ENCODE measurements at regions not wholly inside any gene's neighbourhood (a gene's known extent, or its start where the extent isn't known, plus 50 kb on each side); places are given as distances from the start of the nearest gene placed in this dataset.

DNA sequence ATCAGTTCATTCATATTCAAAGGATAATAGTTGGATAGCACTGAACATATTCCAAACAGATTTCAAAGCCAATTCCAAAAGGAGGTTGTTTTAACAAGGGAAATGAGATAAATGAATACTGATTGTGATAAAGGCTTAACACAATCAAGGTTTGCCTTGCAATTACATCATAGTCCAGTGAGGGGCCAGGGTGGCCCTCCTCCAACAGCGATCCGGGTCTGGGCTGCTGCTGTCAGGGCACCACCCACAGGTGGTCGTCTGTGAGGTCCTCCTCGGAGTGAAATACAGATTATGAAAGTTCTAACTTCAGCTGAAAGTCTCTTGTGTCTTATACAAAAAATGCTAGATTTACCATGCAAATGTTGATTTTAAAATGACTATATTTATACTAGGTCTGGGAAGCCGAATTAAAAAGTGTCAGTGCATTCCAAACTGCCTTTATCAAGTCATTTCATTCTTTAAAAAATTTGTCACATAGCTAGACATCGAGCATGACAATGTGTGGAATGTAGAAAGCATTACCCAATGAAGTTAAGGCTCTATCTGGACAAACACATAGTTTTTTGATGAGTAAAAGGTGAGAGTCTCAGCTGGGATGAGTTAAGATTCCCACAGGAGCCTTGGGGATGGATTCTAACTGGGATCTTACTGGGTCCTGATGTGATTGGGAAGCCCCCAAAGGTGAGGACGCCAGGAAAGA lies 65.9 kb upstream of the SLC22A23 start:
- CTCF ChIA-PET = no interaction called here
- TF ChIP-seq, protein P1, sequence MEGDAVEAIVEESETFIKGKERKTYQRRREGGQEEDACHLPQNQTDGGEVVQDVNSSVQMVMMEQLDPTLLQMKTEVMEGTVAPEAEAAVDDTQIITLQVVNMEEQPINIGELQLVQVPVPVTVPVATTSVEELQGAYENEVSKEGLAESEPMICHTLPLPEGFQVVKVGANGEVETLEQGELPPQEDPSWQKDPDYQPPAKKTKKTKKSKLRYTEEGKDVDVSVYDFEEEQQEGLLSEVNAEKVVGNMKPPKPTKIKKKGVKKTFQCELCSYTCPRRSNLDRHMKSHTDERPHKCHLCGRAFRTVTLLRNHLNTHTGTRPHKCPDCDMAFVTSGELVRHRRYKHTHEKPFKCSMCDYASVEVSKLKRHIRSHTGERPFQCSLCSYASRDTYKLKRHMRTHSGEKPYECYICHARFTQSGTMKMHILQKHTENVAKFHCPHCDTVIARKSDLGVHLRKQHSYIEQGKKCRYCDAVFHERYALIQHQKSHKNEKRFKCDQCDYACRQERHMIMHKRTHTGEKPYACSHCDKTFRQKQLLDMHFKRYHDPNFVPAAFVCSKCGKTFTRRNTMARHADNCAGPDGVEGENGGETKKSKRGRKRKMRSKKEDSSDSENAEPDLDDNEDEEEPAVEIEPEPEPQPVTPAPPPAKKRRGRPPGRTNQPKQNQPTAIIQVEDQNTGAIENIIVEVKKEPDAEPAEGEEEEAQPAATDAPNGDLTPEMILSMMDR (conservative IDR thresholded peaks at IDR 0.05; ENCODE audit: low read depth) = no peak
- H3K27ac ChIP-seq = peak overlapping the region; percentile 73
- DNase-seq (ENCODE audit: low spot score) = peak; percentile 64
- POLR2A ChIA-PET (ENCODE audit: low non-redundant PET) = no interaction called here

GRCh38 chr6:3520281-3521230 lies 63.7 kb upstream of the SLC22A23 start:
- TF ChIP-seq, protein P1 (conservative IDR thresholded peaks at IDR 0.05; ENCODE audit: low read depth) = no peak
- ChIA-PET POLR2A (ENCODE audit: low non-redundant PET) (no interaction called here), CTCF (interaction anchor here (0.6 kb wide), 1 partner anchor 65 kb away, joined by 4 read pairs; no protein-coding TSS in a partner anchor)
- DNase-seq (ENCODE audit: low spot score) = no peak
- peak overlapping the region; percentile 71 for H3K27ac ChIP-seq

DNA sequence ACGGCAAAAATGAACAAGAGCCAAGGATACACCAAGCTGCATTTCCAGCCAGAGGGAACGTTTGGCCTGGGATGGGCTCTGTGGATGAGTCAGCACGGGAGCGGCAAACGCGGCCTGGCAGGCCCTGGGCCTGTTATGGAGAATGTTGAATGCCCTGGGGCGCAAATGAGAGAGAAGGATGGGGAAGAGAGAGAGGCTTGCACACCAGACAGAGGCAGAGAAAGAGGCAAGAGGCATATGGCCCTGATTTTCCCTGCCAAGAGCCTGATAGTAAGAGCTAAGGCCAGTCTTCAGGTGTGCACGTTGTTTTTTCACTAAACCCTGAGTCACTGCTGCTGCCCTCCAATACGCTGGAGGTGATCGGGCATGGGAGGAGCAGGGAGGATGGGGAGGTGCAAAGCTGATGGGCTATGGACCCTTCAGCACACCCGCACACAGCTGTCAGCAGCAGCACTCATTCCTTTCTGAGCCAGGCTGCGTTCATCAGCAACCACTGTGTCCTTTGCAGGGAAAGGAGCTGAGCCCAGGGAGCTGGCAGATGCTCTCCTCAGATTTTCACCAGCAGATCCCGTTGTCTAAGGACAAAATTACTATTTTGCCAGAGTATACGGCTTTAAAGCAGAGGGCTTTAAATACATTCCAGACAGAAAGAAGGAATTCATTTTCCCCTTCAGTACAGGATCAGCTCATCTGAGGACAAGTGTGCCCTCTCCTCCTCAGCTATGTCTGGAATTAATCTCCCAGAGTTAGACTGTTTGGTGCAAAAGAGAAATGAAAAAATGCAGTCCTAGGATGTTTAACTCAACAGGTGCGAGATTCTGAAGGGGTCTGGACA lies 61.7 kb upstream of the SLC22A23 start:
- DNase-seq (ENCODE audit: low spot score) = peak; percentile 91
- CTCF ChIA-PET = interaction anchor here (0.8 kb wide), 1 partner anchor 214 kb away, joined by 3 read pairs; no protein-coding TSS in a partner anchor
- peak overlapping the region; percentile 99 for H3K27ac ChIP-seq
- TF ChIP-seq, protein P1 (conservative IDR thresholded peaks at IDR 0.05; ENCODE audit: low read depth) = no peak
- POLR2A ChIA-PET (ENCODE audit: low non-redundant PET) = interaction anchor here (1.3 kb wide), 1 partner anchor 8 kb away, joined by 5 read pairs; no protein-coding TSS in a partner anchor

DNA sequence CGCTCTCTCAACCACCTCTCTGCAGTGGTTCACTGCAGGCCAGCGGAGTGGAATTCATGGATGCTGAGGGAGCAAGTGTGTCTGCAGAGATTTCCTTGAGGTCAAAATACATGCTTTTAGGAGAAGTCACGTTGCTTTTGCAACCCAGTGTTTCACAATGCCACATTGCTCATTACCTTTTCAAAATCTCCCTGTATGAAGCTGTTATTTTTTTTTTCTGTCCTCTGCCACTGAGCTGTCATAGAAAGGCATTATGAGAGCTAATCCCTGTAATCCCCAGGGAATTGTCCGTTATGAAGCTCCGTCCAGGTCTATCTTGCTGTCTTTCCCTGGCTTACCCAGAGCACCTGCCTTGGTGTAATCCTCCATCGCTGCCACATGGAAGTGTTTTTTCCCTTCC lies 60.5 kb upstream of the SLC22A23 start:
- ChIA-PET POLR2A (ENCODE audit: low non-redundant PET) (interaction anchor here (0.6 to 1.3 kb wide), 2 partner anchors 9 to 101 kb away, joined by 3 to 5 read pairs; no protein-coding TSS in a partner anchor), CTCF (interaction anchor here (0.5 to 0.8 kb wide), 2 partner anchors 47 to 215 kb away, joined by 3 to 7 read pairs; no protein-coding TSS in a partner anchor)
- peak; percentile 78 for DNase-seq (ENCODE audit: low spot score)
- H3K27ac ChIP-seq = peak overlapping the region; percentile 99
- TF ChIP-seq, protein P1 (conservative IDR thresholded peaks at IDR 0.05; ENCODE audit: low read depth) = no peak

GRCh38 chr6:3516092-3516491 lies 59.2 kb upstream of the SLC22A23 start:
- TF ChIP-seq, protein P1 (conservative IDR thresholded peaks at IDR 0.05; ENCODE audit: low read depth) = no peak
- no peak for DNase-seq (ENCODE audit: low spot score)
- H3K27ac ChIP-seq = no peak overlapping the region
- POLR2A ChIA-PET (ENCODE audit: low non-redundant PET) = no interaction called here
- CTCF ChIA-PET = interaction anchor here (1.2 kb wide), 1 partner anchor 16 kb away, joined by 3 read pairs; no protein-coding TSS in a partner anchor

Data from RWPE1 (cell line).